GM10266 (cell line): ENCODE measurements at regions not wholly inside any gene's neighbourhood (a gene's known extent, or its start where the extent isn't known, plus 50 kb on each side); places are given as distances from the start of the nearest gene placed in this dataset.

ENCODE experiments used
- DNase-seq: peaks from one replicate; pipeline ENCODE4 v3.0.0; 2012; ENCODE audit errors: extremely low spot score
- TF ChIP-seq, protein P1 (sequence below): IDR thresholded peaks from 2 replicates; pipeline ENCODE4 v1.5.1; 2012; ENCODE audit warnings: mild to moderate bottlenecking, low read depth; ENCODE audit not compliant: control insufficient read depth, insufficient read depth; ENCODE audit errors: missing control alignments

- DNase-seq, result no peak
- TF ChIP-seq, protein P1, sequence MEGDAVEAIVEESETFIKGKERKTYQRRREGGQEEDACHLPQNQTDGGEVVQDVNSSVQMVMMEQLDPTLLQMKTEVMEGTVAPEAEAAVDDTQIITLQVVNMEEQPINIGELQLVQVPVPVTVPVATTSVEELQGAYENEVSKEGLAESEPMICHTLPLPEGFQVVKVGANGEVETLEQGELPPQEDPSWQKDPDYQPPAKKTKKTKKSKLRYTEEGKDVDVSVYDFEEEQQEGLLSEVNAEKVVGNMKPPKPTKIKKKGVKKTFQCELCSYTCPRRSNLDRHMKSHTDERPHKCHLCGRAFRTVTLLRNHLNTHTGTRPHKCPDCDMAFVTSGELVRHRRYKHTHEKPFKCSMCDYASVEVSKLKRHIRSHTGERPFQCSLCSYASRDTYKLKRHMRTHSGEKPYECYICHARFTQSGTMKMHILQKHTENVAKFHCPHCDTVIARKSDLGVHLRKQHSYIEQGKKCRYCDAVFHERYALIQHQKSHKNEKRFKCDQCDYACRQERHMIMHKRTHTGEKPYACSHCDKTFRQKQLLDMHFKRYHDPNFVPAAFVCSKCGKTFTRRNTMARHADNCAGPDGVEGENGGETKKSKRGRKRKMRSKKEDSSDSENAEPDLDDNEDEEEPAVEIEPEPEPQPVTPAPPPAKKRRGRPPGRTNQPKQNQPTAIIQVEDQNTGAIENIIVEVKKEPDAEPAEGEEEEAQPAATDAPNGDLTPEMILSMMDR, result no peak
Measured at GRCh38 chr12:45490232-45490881, 239.1 kb upstream of the ARID2 start.

GRCh38 chr12:45494279-45494678 lies 235.2 kb upstream of the ARID2 start:
- TF ChIP-seq, protein P1, result no peak
- no peak for DNase-seq

GRCh38 chr12:45498645-45499044 lies 230.9 kb upstream of the ARID2 start:
- DNase-seq, result no peak

DNA sequence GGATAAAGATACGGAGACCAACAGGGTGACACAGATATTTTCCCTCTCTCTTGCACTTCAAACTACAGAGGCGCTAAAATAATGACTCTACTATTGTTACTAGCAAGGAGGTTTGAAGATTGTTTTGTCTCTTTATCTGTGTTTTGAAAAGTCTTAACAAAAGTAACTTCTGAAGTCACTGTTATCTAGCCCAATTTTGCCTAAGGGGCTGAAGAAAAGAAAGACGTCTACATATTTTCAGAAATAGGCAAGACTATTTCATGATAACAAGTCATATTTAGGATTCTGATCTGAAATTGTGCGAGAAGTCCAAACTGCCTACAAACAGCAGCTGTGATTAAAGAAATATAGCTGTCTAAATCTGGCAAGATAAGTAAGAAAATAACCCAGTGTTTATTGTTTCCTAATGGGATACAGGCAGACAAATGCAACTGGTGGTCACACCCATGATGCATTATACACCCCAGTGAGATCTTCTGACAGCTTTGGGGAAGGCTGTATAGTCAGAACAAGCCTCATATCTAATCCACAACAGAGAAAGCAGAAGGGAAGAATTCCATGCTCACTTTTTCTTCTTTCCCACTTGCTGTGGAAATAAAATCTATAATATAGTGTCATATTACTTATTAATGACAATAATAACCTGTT lies 226.9 kb upstream of the ARID2 start:
- DNase-seq, result no peak
- TF ChIP-seq, protein P1, result no peak

More at GRCh38 chr12:45498645-45499044, 230.9 kb upstream of the ARID2 start:
- TF ChIP-seq, protein P1, result no peak

GRCh38 chr12:45503899-45504298 lies 225.6 kb upstream of the ARID2 start:
- TF ChIP-seq, protein P1, result no peak
- DNase-seq, result no peak

GRCh38 chr12:45504316-45505010 lies 225.0 kb upstream of the ARID2 start:
- DNase-seq, result no peak
- TF ChIP-seq, protein P1, result no peak

DNA sequence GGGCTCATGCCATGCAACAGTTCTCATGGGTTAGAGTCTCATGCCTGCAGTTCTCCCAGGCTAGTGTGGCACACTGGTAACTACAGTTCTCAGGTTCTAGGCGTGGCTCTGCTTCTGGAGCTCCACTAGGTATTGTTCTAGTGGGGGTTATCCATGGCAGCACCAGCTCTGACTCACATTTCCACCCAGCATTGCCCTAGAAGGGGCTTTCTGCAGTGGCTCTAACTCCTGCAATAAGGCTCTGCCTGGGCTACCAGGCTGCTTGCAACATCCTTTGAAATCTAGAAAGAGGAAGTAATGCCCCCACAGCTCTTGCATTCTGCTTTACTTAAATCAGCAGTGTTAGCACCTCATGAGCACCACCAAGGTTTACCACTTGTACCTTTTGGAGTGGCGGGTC lies 220.3 kb upstream of the ARID2 start:
- TF ChIP-seq, protein P1, result no peak
- no peak for DNase-seq
